GM18909 (cell line): ENCODE measurements at regions not wholly inside any gene's neighbourhood (a gene's known extent, or its start where the extent isn't known, plus 50 kb on each side); places are given as distances from the start of the nearest gene placed in this dataset.
"Not testable (repeated sequence)": the region's sequence is repeated elsewhere in the genome, so short reads cannot be mapped to it uniquely, and the experiment has no call there.

Experiments used
- ATAC-seq: cut with Tn5 transposase; IDR thresholded peaks from one replicate; pipeline ENCODE4 v1.9.1; 2021; ENCODE audit warnings: mild to moderate bottlenecking; ENCODE audit not compliant: unreplicated experiment, poor library complexity

- no peak for ATAC-seq
Observed at GRCh38 chr12:46671102-46671501, 154.7 kb downstream of the SLC38A4 start.

GRCh38 chr12:46670636-46671035 lies 155.2 kb downstream of the SLC38A4 start:
- ATAC-seq: no peak

- ATAC-seq: no peak
Observed at GRCh38 chr12:46669720-46670119, 156.1 kb downstream of the SLC38A4 start.

- no peak for ATAC-seq
Observed at GRCh38 chr12:46667551-46667950, 158.2 kb downstream of the SLC38A4 start.

- peak; percentile 48 for ATAC-seq
Observed at GRCh38 chr12:46664761-46665287, 161.0 kb downstream of the SLC38A4 start.

GRCh38 chr12:46663318-46663717 lies 162.5 kb downstream of the SLC38A4 start:
- ATAC-seq: no peak

GRCh38 chr12:46661110-46661845 lies 164.5 kb downstream of the SLC38A4 start:
- ATAC-seq: peak; percentile 88

- ATAC-seq: peak; percentile 1
Observed at GRCh38 chr12:46660719-46661109, 165.1 kb downstream of the SLC38A4 start.

- ATAC-seq: no peak
Observed at GRCh38 chr12:46660276-46660675, 165.5 kb downstream of the SLC38A4 start.

GRCh38 chr12:46659824-46660223 lies 166.0 kb downstream of the SLC38A4 start:
- ATAC-seq: no peak

- ATAC-seq: no peak
Observed at GRCh38 chr12:46659032-46659650, 166.7 kb downstream of the SLC38A4 start.

GRCh38 chr12:46657453-46658411 lies 168.1 kb downstream of the SLC38A4 start:
- ATAC-seq: no peak

- not testable (repeated sequence) for ATAC-seq
Observed at GRCh38 chr12:46655984-46656383, 169.8 kb downstream of the SLC38A4 start.

- ATAC-seq: no peak
Observed at GRCh38 chr12:46653311-46653710, 172.5 kb downstream of the SLC38A4 start.

GRCh38 chr12:46652692-46653091 lies 173.1 kb downstream of the SLC38A4 start:
- no peak for ATAC-seq

GRCh38 chr12:46650688-46651087 lies 175.1 kb downstream of the SLC38A4 start:
- ATAC-seq: no peak

GRCh38 chr12:46649433-46649832 lies 176.4 kb downstream of the SLC38A4 start:
- ATAC-seq: no peak

GRCh38 chr12:46647034-46647433 lies 178.8 kb downstream of the SLC38A4 start:
- ATAC-seq: no peak

- not testable (repeated sequence) for ATAC-seq
Observed at GRCh38 chr12:46641649-46642048, 184.1 kb downstream of the SLC38A4 start.

GRCh38 chr12:46635818-46636217 lies 190.0 kb downstream of the SLC38A4 start:
- ATAC-seq: no peak
